Sigmoid colon (tissue), 6 donors: ENCODE measurements at regions not wholly inside any gene's neighbourhood (a gene's known extent, or its start where the extent isn't known, plus 50 kb on each side); places are given as distances from the start of the nearest gene placed in this dataset.
"Not testable (repeated sequence)": the region's sequence is repeated elsewhere in the genome, so short reads cannot be mapped to it uniquely, and the experiment has no call there.

Experiments used
- DNase-seq: peaks from one replicate; pipeline ENCODE4 v3.0.0-alpha.2; 2019
- H3K27ac ChIP-seq, 4 donors: fragments of 200-600 bp; sonication (generic); one replicate each; pipeline ENCODE4 v1.5.1; 2016 to 2019; ENCODE audit warnings: mild to moderate bottlenecking in 1 of 4
- H3K27me3 ChIP-seq, 3 donors: fragments of 200-600 bp; sonication (generic); one replicate each; pipeline ENCODE4 v1.5.1; 2019; ENCODE audit warnings: mild to moderate bottlenecking in 1 of 3
- H3K36me3 ChIP-seq, 4 donors: fragments of 200-600 bp; sonication (generic); one replicate each; pipeline ENCODE4 v1.5.1; 2016 to 2019
- H3K4me1 ChIP-seq, 4 donors: fragments of 200-600 bp; sonication (generic); one replicate each; pipeline ENCODE4 v1.5.1; 2017 to 2019
- H3K4me3 ChIP-seq, 4 donors: fragments of 200-600 bp; sonication (generic); one replicate each; pipeline ENCODE4 v1.5.1; 2017 to 2019; ENCODE audit warnings: mild to moderate bottlenecking in 2 of 4, moderate library complexity in 1 of 4
- H3K9me3 ChIP-seq, 4 donors: fragments of 200-600 bp in 3 of 4; sonication (generic) in 3 of 4; one replicate each; pipeline versions ENCODE4 v1.5.1 to v1.6.1; 2013 to 2019
- EP300 ChIP-seq, 4 donors: sonication (generic); formaldehyde crosslinking; IDR thresholded peaks; one replicate each; pipeline ENCODE4 v1.6.1; 2017; ENCODE audit warnings: antibody characterized with exemption in 4 of 4
- POLR2A ChIP-seq, 2 donors: fragments of 450-650 bp; IDR thresholded peaks; one replicate each; pipeline ENCODE4 v1.6.1; 2016; ENCODE audit warnings: antibody characterized with exemption in 2 of 2, mild to moderate bottlenecking in 2 of 2, moderate library complexity in 2 of 2
- POLR2AphosphoS5 ChIP-seq, 4 donors: sonication (generic); formaldehyde crosslinking; IDR thresholded peaks; one replicate each; pipeline ENCODE4 v1.6.1; 2017; ENCODE audit warnings: antibody characterized with exemption in 4 of 4
- WGBS, 2 donors: extraction: QIAGEN DNeasy Blood & Tissue Kit; methylation state at CpG; one replicate each; pipeline ENCODE4 v1.1.7; 2013; 5-methylcytosine and 5-hydroxymethylcytosine counted together
- intact Hi-C: fragments of 100-400 bp; cut with DNase I; formaldehyde crosslinking; loops from one replicate; pipeline ENCODE4 v1.15.1; 2023
- TF ChIP-seq, protein P1 (sequence below), 4 experiments: fragments of 450-650 bp in 3 of 4; fragments of 200-600 bp in 1 of 4; IDR thresholded peaks; one replicate each; pipeline ENCODE4 v1.5.1; 2016 to 2019; ENCODE audit warnings: antibody characterized with exemption in 4 of 4, mild to moderate bottlenecking in 3 of 4, moderate library complexity in 2 of 4
- donor health status: healthy with polysubstance abuse.
- donor health status: healthy.

- Histone ChIP-seq H3K36me3 (no peaks in the 10 kb centered on the region), H3K27ac (no peak overlapping the region), H3K4me1 (peaks cover 0 to 6% (median 0%) of the 10 kb centered on the region in 4 donors), H3K4me3 (no peak overlapping the region), H3K9me3 (no peaks in the 10 kb centered on the region), H3K27me3 (no peaks in the 10 kb centered on the region)
- DNase-seq: no peak
- WGBS, 2 donors: 92 to 94% methylated on average over 3 of the region's 3 CpGs
- TF ChIP-seq, protein P1, sequence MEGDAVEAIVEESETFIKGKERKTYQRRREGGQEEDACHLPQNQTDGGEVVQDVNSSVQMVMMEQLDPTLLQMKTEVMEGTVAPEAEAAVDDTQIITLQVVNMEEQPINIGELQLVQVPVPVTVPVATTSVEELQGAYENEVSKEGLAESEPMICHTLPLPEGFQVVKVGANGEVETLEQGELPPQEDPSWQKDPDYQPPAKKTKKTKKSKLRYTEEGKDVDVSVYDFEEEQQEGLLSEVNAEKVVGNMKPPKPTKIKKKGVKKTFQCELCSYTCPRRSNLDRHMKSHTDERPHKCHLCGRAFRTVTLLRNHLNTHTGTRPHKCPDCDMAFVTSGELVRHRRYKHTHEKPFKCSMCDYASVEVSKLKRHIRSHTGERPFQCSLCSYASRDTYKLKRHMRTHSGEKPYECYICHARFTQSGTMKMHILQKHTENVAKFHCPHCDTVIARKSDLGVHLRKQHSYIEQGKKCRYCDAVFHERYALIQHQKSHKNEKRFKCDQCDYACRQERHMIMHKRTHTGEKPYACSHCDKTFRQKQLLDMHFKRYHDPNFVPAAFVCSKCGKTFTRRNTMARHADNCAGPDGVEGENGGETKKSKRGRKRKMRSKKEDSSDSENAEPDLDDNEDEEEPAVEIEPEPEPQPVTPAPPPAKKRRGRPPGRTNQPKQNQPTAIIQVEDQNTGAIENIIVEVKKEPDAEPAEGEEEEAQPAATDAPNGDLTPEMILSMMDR (IDR thresholded peaks at IDR 0.05): no peak
- intact Hi-C loops: no loop called here
These were observed 200.9 kb upstream of the FN1 start for GRCh38 chr2:215636816-215637215.

DNA sequence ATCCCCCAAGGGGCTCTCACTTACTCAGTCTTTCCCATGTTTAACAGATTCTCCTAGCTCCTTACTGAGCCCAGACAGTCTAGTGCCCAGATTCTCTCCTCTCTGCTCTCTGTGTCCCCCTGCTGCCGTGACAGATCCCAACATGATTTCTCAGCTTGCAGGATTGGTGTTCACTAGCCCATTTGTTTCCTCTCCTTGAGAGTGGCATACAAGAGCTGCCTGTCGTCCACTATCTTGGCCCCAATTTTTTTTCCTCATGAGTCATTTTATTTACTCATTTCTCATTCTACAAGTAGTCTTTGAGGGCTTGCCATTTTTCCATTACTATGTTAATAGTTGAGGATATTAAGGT lies 199.9 kb upstream of the FN1 start:
- TF ChIP-seq POLR2A (IDR thresholded peaks at IDR 0.05): no peak
- no peak for TF ChIP-seq POLR2AphosphoS5 (IDR thresholded peaks at IDR 0.05)
- no peak for TF ChIP-seq EP300 (IDR thresholded peaks at IDR 0.05)
- TF ChIP-seq, protein P1 (IDR thresholded peaks at IDR 0.05): no peak
- Histone ChIP-seq H3K27ac (no peak overlapping the region), H3K27me3 (no peaks in the 10 kb centered on the region), H3K36me3 (no peaks in the 10 kb centered on the region), H3K4me1 (peaks cover 0 to 6% (median 0%) of the 10 kb centered on the region in 4 donors), H3K9me3 (no peaks in the 10 kb centered on the region), H3K4me3 (no peak overlapping the region)
- intact Hi-C loops: no loop called here
- no peak for DNase-seq
- WGBS, 2 donors: 81% methylated on average over 2 of the region's 2 CpGs

DNA sequence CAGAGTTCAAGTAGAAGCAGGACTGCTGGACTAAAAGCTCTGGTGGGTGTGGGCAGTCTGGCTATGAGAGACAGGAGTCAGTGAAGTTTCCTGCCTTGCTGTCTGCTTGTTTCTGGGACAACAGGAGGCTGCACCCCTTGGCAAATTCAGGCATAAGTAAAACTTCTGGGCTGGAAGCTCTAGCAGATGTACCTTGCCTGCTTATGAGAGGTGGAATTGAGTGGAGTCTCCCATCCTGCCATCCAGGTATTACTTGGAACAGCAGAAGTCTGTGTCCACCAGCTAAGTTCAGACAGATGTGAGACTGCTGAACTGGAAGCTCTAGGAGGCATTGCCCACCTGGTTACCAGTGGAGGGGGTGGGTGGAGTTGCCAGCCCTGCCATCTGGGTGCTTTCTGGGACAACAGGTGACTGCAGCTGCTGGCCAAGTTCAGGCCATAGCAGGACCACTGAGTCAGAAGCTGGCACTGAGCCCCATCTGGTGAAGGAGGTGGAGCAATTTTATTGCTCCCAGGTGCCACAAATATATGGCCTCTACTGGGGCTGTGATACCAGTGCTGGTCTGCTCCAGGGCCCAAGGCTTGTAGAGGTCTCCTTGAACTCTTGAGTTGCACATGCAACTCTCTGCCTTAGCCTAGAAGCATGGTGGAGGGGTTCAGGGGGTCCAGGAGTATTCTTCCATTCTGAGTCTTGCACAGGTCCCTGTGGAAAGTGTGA lies 199.4 kb upstream of the FN1 start:
- no peak overlapping the region for H3K27ac ChIP-seq
- peaks cover 0 to 6% (median 0%) of the 10 kb centered on the region in 4 donors for H3K4me1 ChIP-seq
- no peak for TF ChIP-seq EP300 (IDR thresholded peaks at IDR 0.05)
- TF ChIP-seq POLR2AphosphoS5 (IDR thresholded peaks at IDR 0.05): no peak
- TF ChIP-seq, protein P1 (IDR thresholded peaks at IDR 0.05): no peak
- no peak for TF ChIP-seq POLR2A (IDR thresholded peaks at IDR 0.05)
- no peak overlapping the region for H3K4me3 ChIP-seq
- H3K9me3 ChIP-seq: no peaks in the 10 kb centered on the region
- intact Hi-C loops: no loop called here
- DNase-seq: no peak
- no peaks in the 10 kb centered on the region for H3K36me3 ChIP-seq
- H3K27me3 ChIP-seq: no peaks in the 10 kb centered on the region

DNA sequence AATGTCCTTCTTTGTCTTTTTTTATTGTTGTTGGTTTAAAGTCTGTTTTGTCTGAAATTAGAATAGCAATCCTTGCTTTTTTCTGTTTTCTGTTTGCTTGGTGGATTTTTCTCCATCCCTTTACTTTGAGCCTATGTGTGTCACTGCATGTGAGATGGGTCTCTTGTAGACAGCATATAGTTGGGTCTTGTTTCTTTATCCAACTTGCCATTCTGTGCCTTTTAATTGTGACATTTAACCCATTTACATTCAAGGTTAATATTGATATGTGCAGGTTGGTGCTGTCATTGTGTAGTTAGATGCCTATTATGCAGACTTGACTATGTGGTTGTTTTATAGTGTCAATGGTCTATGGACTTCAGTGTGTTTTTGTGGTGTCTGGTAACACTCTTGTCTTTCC lies 197.5 kb upstream of the FN1 start:
- intact Hi-C loops: no loop called here
- Histone ChIP-seq H3K27ac (no peak overlapping the region), H3K27me3 (no peaks in the 10 kb centered on the region), H3K4me1 (peaks cover 0 to 6% (median 0%) of the 10 kb centered on the region in 4 donors), H3K4me3 (no peak overlapping the region), H3K36me3 (no peaks in the 10 kb centered on the region), H3K9me3 (no peaks in the 10 kb centered on the region)
- TF ChIP-seq EP300 (IDR thresholded peaks at IDR 0.05): no peak
- TF ChIP-seq POLR2A (IDR thresholded peaks at IDR 0.05): no peak
- no peak for TF ChIP-seq POLR2AphosphoS5 (IDR thresholded peaks at IDR 0.05)
- TF ChIP-seq, protein P1 (IDR thresholded peaks at IDR 0.05): no peak
- DNase-seq: no peak

DNA sequence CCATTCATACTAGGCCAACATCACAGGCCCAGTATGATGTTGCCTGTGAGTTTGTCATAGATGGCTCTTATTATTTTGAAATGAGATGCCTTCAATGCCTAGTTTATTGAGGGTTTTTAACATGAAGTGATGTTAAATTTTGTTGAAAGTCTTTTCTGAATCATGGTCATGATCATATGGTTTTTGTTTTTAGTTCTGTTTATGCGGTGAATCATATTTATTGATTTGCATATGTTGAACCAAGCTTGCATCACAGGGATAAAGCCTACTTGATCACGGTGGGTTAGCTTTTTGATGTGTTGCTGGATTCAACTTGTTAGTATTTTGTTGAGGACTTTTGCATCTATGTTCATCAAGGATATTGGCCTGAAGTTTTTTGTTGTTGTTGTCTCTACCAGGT lies 195.8 kb upstream of the FN1 start:
- TF ChIP-seq, protein P1 (IDR thresholded peaks at IDR 0.05): no peak
- no peak for TF ChIP-seq EP300 (IDR thresholded peaks at IDR 0.05)
- TF ChIP-seq POLR2A (IDR thresholded peaks at IDR 0.05): no peak
- no peak for TF ChIP-seq POLR2AphosphoS5 (IDR thresholded peaks at IDR 0.05)
- peaks cover 0 to 3% (median 0%) of the 10 kb centered on the region in 4 donors for H3K4me1 ChIP-seq
- H3K4me3 ChIP-seq: no peak overlapping the region
- H3K9me3 ChIP-seq: no peaks in the 10 kb centered on the region
- DNase-seq: no peak
- H3K27ac ChIP-seq: no peak overlapping the region
- H3K36me3 ChIP-seq: no peaks in the 10 kb centered on the region
- no peaks in the 10 kb centered on the region for H3K27me3 ChIP-seq
- intact Hi-C loops: no loop called here
- 95 to 97% methylated on average over 2 of the region's 2 CpGs for WGBS, 2 donors

DNA sequence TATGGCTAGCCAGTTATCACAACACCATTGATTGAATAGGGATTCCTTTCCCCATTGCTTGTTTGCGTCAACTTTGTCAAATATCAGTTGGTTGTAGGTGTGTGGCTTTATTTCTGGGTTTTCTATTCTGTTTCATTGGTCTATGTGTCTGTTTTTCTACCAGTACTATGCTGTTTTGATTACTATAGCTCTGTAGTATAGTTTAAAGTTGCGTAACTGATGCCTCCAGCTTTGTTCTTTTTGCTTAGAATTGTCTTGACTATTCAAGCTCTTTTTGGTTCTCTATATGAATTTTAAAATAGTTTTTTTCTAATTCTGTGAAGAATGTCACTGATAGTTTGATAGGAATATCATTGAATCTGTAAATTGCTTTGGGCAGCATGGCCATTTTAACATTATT lies 194.9 kb upstream of the FN1 start:
- H3K36me3 ChIP-seq, H3K27ac ChIP-seq, H3K4me3 ChIP-seq, H3K9me3 ChIP-seq, DNase-seq, intact Hi-C loops, H3K27me3 ChIP-seq: not testable (repeated sequence)
- peaks cover 0 to 12% (median 3%) of the 10 kb centered on the region in 4 donors for H3K4me1 ChIP-seq
- WGBS, 2 donors: 95 to 98% methylated on average over 2 of the region's 2 CpGs
